Chondrocyte (in vitro differentiated cells): ENCODE measurements at regions not wholly inside any gene's neighbourhood (a gene's known extent, or its start where the extent isn't known, plus 50 kb on each side); places are given as distances from the start of the nearest gene placed in this dataset.

ENCODE experiments used
- DNase-seq: peaks from one replicate; pipeline ENCODE4 v3.0.0; 2021; ENCODE audit warnings: mixed read lengths, low spot score
- H3K27ac Mint-ChIP-seq: one replicate; pipeline ENCODE4 v1.8.0; 2021; ENCODE audit warnings: mild to moderate bottlenecking, moderate library complexity, mixed read lengths; ENCODE audit not compliant: unreplicated experiment
- H3K27me3 Mint-ChIP-seq: 2 replicates; pipeline ENCODE4 v1.8.0; 2021; ENCODE audit warnings: low read depth, mixed read lengths
- H3K36me3 Mint-ChIP-seq: 2 replicates; pipeline ENCODE4 v1.8.0; 2021; ENCODE audit warnings: low read depth, mixed read lengths
- H3K4me1 Mint-ChIP-seq: 2 replicates; pipeline ENCODE4 v1.8.0; 2021; ENCODE audit warnings: low read depth, mild to moderate bottlenecking, mixed read lengths
- H3K4me3 Mint-ChIP-seq: one replicate; pipeline ENCODE4 v1.8.0; 2021; ENCODE audit warnings: mild to moderate bottlenecking, moderate library complexity, mixed read lengths; ENCODE audit not compliant: unreplicated experiment
- H3K9me3 Mint-ChIP-seq: 2 replicates; pipeline ENCODE4 v1.8.0; 2021; ENCODE audit warnings: low read depth, mixed read lengths
- CTCF ChIP-seq: fragments of 200-600 bp; sonication (generic); IDR thresholded peaks from 2 replicates; pipeline ENCODE4 v1.5.0; 2021; ENCODE audit warnings: antibody characterized with exemption, mild to moderate bottlenecking, moderate library complexity

- Mint-ChIP-seq H3K27me3 (peaks cover 6% of the 10 kb centered on the region), H3K36me3 (no peaks in the 10 kb centered on the region), H3K4me1 (no peaks in the 10 kb centered on the region), H3K27ac (no peak overlapping the region), H3K9me3 (no peaks in the 10 kb centered on the region), H3K4me3 (no peak overlapping the region)
- no peak for TF ChIP-seq CTCF
- no peak for DNase-seq
Measured at GRCh38 chr3:166560253-166560652, 723.0 kb upstream of the BCHE start.

DNA sequence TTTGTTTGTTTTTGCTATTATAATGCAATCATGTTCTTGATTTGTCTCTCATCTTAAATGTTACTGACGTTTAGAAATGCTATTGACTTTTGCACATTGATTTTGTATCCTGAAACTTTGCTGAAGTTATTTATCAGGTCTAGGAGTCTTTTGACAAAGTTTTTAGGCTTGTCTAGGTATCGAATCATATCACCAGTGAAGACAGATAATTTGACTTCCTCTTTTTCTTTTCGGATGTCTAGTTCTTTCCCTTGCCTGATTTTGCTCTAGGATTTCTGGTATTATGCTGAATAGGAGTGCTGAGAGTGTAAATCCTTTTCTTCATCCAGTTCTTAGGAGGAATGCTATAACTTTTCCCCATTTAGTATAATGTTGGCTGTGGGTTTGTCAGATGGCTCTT lies 719.7 kb upstream of the BCHE start:
- Mint-ChIP-seq H3K4me1 (no peaks in the 10 kb centered on the region), H3K36me3 (no peaks in the 10 kb centered on the region), H3K27me3 (peaks cover 2% of the 10 kb centered on the region), H3K9me3 (no peaks in the 10 kb centered on the region), H3K4me3 (no peak overlapping the region), H3K27ac (no peak overlapping the region)
- TF ChIP-seq CTCF, result no peak
- no peak for DNase-seq

- H3K9me3 Mint-ChIP-seq, result peaks cover 3% of the 10 kb centered on the region
- peaks cover 2% of the 10 kb centered on the region for H3K27me3 Mint-ChIP-seq
- no peaks in the 10 kb centered on the region for H3K4me1 Mint-ChIP-seq
- no peaks in the 10 kb centered on the region for H3K36me3 Mint-ChIP-seq
- DNase-seq, result no peak
- H3K4me3 Mint-ChIP-seq, result no peak overlapping the region
- TF ChIP-seq CTCF, result no peak
- H3K27ac Mint-ChIP-seq, result no peak overlapping the region
Measured at GRCh38 chr3:166554023-166554422, 716.8 kb upstream of the BCHE start.

- Mint-ChIP-seq H3K27me3 (no peaks in the 10 kb centered on the region), H3K4me1 (no peaks in the 10 kb centered on the region), H3K36me3 (peaks cover 3% of the 10 kb centered on the region), H3K4me3 (no peak overlapping the region), H3K9me3 (peaks cover 11% of the 10 kb centered on the region), H3K27ac (no peak overlapping the region)
- no peak for TF ChIP-seq CTCF
- DNase-seq, result no peak
Measured at GRCh38 chr3:166533740-166534139, 696.5 kb upstream of the BCHE start.

GRCh38 chr3:166531730-166532129 lies 694.5 kb upstream of the BCHE start:
- TF ChIP-seq CTCF, result no peak
- Mint-ChIP-seq H3K4me3 (no peak overlapping the region), H3K27ac (no peak overlapping the region), H3K9me3 (peaks cover 11% of the 10 kb centered on the region), H3K36me3 (peaks cover 3% of the 10 kb centered on the region), H3K27me3 (no peaks in the 10 kb centered on the region), H3K4me1 (no peaks in the 10 kb centered on the region)
- no peak for DNase-seq
